ENCODE measurements at regions not wholly inside any gene's neighbourhood (a gene's known extent, or its start where the extent isn't known, plus 50 kb on each side); places are given as distances from the start of the nearest gene placed in this dataset.
"Not testable (repeated sequence)": the region's sequence is repeated elsewhere in the genome, so short reads cannot be mapped to it uniquely, and the experiment has no call there.

DNA sequence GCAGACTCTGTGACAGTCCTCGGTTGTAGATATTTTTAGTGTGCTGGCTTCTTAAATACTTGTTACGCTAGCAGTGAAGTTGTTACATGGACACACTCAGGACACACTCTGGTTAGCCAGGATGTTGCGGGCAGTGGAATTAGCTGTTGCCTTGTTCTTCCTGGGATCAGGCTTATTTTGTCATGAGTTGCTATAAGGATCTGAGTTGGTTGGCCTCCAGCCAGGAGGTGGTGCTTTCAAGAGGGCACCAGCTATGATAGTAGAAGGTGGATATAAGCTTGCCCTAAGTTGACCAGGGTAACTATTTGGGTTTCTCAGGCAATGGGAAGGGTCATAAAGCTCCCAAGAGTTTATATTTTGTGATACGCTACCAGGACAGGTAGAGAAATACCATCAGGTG lies 150.1 kb upstream of the C1GALT1 start (continued):
- TF ChIP-seq HOXB13 (CRISPR knock-in tag; IDR thresholded peaks at IDR 0.05; ENCODE audit: low read depth) (no peak), EHF (CRISPR knock-in tag; IDR thresholded peaks at IDR 0.05) (no peak)
- TF ChIP-seq, protein P1, sequence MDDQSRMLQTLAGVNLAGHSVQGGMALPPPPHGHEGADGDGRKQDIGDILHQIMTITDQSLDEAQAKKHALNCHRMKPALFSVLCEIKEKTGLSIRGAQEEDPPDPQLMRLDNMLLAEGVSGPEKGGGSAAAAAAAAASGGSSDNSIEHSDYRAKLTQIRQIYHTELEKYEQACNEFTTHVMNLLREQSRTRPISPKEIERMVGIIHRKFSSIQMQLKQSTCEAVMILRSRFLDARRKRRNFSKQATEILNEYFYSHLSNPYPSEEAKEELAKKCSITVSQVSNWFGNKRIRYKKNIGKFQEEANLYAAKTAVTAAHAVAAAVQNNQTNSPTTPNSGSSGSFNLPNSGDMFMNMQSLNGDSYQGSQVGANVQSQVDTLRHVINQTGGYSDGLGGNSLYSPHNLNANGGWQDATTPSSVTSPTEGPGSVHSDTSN (IDR thresholded peaks at IDR 0.05), result no peak

DNA sequence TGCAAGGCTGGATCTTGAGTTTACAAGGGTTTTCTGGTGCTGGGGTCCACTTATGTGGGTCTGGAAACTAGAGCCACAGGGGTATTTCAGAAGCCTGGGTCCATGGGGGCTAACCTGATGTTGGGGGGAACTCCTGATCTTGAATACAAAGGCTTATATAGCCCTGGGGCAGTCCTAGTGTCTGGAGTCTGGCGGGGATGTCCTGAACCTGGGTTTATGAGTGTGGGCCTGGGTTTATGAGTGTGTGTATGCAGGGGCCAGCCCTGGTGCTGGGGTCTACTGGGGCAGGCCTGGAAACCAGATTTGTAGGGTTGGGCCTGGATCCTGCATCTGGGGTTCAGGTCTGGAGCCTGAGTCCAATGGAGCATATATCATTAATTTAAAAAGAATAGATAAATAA lies 146.5 kb upstream of the C1GALT1 start:
- Histone ChIP-seq H3K27ac (no peak overlapping the region), H3K9me3 (no peaks in the 10 kb centered on the region), H3K4me1 (no peaks in the 10 kb centered on the region), H3K4me3 (no peak overlapping the region), H3K4me2 (no peak overlapping the region)
- no peak for ATAC-seq
- DNase-seq (ENCODE audit: low read depth in 1 of 2, low spot score in 1 of 2), result no peak
- TF ChIP-seq NFE2L2 (conservative IDR thresholded peaks at IDR 0.05; ENCODE audit: low read length), result no peak
- CTCF ChIA-PET, result no interaction called here
- POLR2A ChIA-PET, result no interaction called here
- no peak for FAIRE-seq
- 17% methylated on average over 1 of the region's 1 CpG for WGBS (ENCODE audit: missing lambda C conversion rate)

DNA sequence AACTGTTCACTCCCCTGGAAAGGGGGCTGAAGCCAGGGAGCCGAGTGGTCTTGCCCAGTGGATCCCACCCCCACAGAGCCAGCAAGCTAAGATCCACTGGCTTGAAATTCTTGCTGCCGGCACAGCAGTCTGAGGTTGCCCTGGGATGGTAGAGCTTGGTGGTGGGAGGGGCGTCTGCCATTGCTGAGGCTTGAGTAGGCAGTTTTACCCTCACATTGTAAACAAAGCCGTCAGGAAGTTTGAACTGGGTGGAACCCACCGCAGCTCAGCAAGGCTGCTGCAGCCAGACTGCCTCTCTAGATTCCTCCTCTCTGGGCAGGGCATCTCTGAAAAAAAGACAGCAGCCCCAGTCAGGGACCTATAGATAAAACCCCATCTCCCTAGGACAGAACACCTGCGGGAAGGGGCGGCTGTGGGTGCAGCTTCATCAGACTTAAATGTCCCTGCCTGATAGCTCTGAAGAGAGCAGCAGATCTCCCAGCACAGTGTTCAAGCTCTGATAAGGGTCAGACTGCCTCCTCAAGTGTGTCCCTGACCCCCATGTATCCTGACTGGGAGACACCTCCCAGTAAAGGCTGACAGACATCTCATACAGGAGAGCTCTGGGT lies 140.0 kb upstream of the C1GALT1 start:
- ATAC-seq; POLR2A ChIA-PET; H3K27ac ChIP-seq; H3K4me3 ChIP-seq; DNase-seq (ENCODE audit: low read depth in 1 of 2, low spot score in 1 of 2); FAIRE-seq; H3K4me2 ChIP-seq; H3K9me3 ChIP-seq; H3K4me1 ChIP-seq: not testable (repeated sequence)
- 36% methylated on average over 6 of the region's 7 CpGs for WGBS (ENCODE audit: missing lambda C conversion rate)
- CTCF ChIA-PET, result interaction anchor here (1.0 kb wide), 1 partner anchor 24 kb away, joined by 3 read pairs; no protein-coding TSS in a partner anchor

DNA sequence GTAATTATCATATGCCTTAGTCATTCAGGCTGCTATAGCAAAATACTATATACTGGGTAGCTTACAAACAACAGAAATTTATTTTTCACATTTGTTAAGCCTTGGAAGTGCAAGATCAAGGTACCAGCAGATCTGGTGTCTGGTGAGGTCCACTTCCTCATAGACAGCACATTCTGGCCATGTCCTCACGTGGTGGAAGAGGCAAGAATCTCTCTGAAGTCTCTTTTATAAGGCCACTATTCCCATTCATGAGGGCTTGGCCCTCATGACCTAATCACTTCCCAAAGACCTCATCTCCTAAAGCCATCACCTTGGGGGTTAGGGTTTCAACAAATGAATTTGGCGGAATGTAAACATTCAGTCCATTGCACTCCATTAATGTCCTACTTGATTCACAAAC lies 137.5 kb upstream of the C1GALT1 start:
- FAIRE-seq (no peak), DNase-seq (ENCODE audit: low read depth in 1 of 2, low spot score in 1 of 2) (no peak), ATAC-seq (no peak)
- WGBS (ENCODE audit: missing lambda C conversion rate), result 0% methylated on average over 2 of the region's 2 CpGs
- Histone ChIP-seq H3K9me3 (peaks cover 8% of the 10 kb centered on the region; the same call in 2 of the 3 replicates), H3K4me1 (no peaks in the 10 kb centered on the region), H3K4me3 (no peak overlapping the region), H3K27ac (no peak overlapping the region), H3K4me2 (no peak overlapping the region)
- ChIA-PET POLR2A (no interaction called here), CTCF (no interaction called here)
- no peak for TF ChIP-seq POLR2A (IDR thresholded peaks at IDR 0.05; ENCODE audit: low read length)
- TF ChIP-seq SREBF2 (IDR thresholded peaks at IDR 0.05), result no peak
- no peak for TF ChIP-seq CBX8 (IDR thresholded peaks at IDR 0.05)
- TF ChIP-seq POLR2AphosphoS2 (conservative IDR thresholded peaks at IDR 0.05; ENCODE audit: low read length), result no peak
- no peak for TF ChIP-seq CEBPB (IDR thresholded peaks at IDR 0.05)
- TF ChIP-seq, protein P2, sequence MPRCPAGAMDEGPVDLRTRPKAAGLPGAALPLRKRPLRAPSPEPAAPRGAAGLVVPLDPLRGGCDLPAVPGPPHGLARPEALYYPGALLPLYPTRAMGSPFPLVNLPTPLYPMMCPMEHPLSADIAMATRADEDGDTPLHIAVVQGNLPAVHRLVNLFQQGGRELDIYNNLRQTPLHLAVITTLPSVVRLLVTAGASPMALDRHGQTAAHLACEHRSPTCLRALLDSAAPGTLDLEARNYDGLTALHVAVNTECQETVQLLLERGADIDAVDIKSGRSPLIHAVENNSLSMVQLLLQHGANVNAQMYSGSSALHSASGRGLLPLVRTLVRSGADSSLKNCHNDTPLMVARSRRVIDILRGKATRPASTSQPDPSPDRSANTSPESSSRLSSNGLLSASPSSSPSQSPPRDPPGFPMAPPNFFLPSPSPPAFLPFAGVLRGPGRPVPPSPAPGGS (IDR thresholded peaks at IDR 0.05), result no peak
- TF ChIP-seq, protein P3, sequence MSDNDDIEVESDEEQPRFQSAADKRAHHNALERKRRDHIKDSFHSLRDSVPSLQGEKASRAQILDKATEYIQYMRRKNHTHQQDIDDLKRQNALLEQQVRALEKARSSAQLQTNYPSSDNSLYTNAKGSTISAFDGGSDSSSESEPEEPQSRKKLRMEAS (IDR thresholded peaks at IDR 0.05), result no peak
- no peak for TF ChIP-seq MAZ (IDR thresholded peaks at IDR 0.05; ENCODE audit: borderline replicate concordance, low read depth, low read length)

DNA sequence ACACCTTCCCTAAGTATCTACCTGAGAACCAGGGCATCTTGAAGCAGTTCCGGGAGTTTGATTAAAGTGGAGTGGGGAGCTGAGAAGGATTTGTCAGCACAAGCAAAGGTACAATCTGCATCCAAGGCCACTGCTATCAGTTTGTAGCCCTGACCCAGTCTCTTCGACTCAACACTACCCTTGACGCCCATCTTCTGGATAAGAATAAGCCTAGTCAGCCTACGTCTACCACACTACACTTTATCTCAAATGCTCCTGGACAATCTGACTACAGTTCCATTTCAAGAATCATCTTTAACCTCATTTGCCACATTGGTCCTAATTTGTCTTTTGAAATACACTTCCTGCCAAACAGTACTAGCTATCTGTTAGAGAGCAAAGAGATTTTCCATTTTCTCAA lies 134.1 kb upstream of the C1GALT1 start:
- H3K4me2 ChIP-seq, result no peak overlapping the region
- H3K4me3 ChIP-seq, result no peak overlapping the region
- TF ChIP-seq RCOR1 (IDR thresholded peaks at IDR 0.05; ENCODE audit: low read depth, low read length), result no peak
- no peak for TF ChIP-seq HOXA7 (CRISPR knock-in tag; IDR thresholded peaks at IDR 0.05)
- no peak for TF ChIP-seq HDAC2 (IDR thresholded peaks at IDR 0.05)
- no peak for TF ChIP-seq HEYL (CRISPR knock-in tag; IDR thresholded peaks at IDR 0.05)
- TF ChIP-seq CEBPB (IDR thresholded peaks at IDR 0.05), result no peak
- no peak for TF ChIP-seq TP53 (CRISPR knock-in tag; IDR thresholded peaks at IDR 0.05)
- TF ChIP-seq MYC (IDR thresholded peaks at IDR 0.05; ENCODE audit: borderline replicate concordance, low read length), result no peak
- 40% methylated on average over 4 of the region's 4 CpGs for WGBS (ENCODE audit: missing lambda C conversion rate)
- FAIRE-seq (no peak), DNase-seq (ENCODE audit: low read depth in 1 of 2, low spot score in 1 of 2) (no peak), ATAC-seq (no peak)
- H3K27ac ChIP-seq, result no peak overlapping the region
- no peaks in the 10 kb centered on the region for H3K4me1 ChIP-seq
- H3K9me3 ChIP-seq, result no peaks in the 10 kb centered on the region; the same call in 2 of the 3 replicates
- POLR2A ChIA-PET, result no interaction called here
- CTCF ChIA-PET, result no interaction called here

All from A549 (cell line).